Endothelial cell of umbilical vein (primary cell): ENCODE measurements at regions not wholly inside any gene's neighbourhood (a gene's known extent, or its start where the extent isn't known, plus 50 kb on each side); places are given as distances from the start of the nearest gene placed in this dataset.

Experiments used
- BruUV-seq: library from RNA; stranded (reverse); fragments of 400-500 nt; replicated peaks from 2 replicates; lab custom pipeline; 2021; lab: Mats Ljungman, UMichigan
- CTCF ChIA-PET: fragments of 300-600, 350-600 bp; sonication (Branson Sonifier 250); formaldehyde crosslinking; loops from one replicate; lab custom pipeline; 2021; ENCODE audit warnings: antibody characterized with exemption, inconsistent platforms; lab: Charles Lee
- POLR2A ChIA-PET: fragments of 300-600, 350-600 bp; sonication (Branson Sonifier 250); formaldehyde crosslinking; loops from one replicate; lab custom pipeline; 2021; ENCODE audit warnings: antibody characterized with exemption, inconsistent platforms; lab: Charles Lee
- DNase-seq: peaks from one replicate; pipeline ENCODE4 v3.0.0-alpha.2; 2011; ENCODE audit warnings: low read depth, low spot score
- FAIRE-seq: peaks from 2 replicates; lab custom pipeline; 2011; peaks lifted over from hg19 to GRCh38; lab: Jason Lieb, UNC
- H2AFZ ChIP-seq: 2 replicates; pipeline ENCODE4 v1.6.0; 2012; ENCODE audit warnings: low read depth, low read length, control low read depth, inconsistent platforms
- H3K27ac ChIP-seq: 2 replicates; pipeline ENCODE4 v1.5.1; 2011; ENCODE audit warnings: low read depth, mild to moderate bottlenecking, control low read depth, low read length, moderate library complexity; ENCODE audit not compliant: insufficient read depth
- H3K27me3 ChIP-seq, 2 experiments: 2 replicates each; pipeline versions ENCODE4 v1.6.0 to v1.6.1; 2011; ENCODE audit warnings: low read length in 2 of 2, mixed read lengths in 1 of 2; ENCODE audit not compliant: control insufficient read depth in 2 of 2, insufficient read depth in 2 of 2
- H3K36me3 ChIP-seq, 2 experiments: 2 replicates in 1 of 2; 3 replicates in 1 of 2; pipeline ENCODE4 v1.5.1; 2011; ENCODE audit warnings: low read length in 2 of 2, mild to moderate bottlenecking in 1 of 2, moderate library complexity in 1 of 2; ENCODE audit not compliant: control insufficient read depth in 2 of 2, insufficient read depth in 2 of 2; ENCODE audit errors: extremely low read depth in 1 of 2
- H3K4me1 ChIP-seq: 3 replicates; pipeline ENCODE4 v1.5.1; 2011; ENCODE audit warnings: mild to moderate bottlenecking, low read length; ENCODE audit not compliant: control insufficient read depth, insufficient read depth; ENCODE audit errors: extremely low read depth
- H3K4me2 ChIP-seq: 2 replicates; pipeline ENCODE4 v1.6.1; 2011; ENCODE audit warnings: low read length, control low read depth, mixed read lengths; ENCODE audit not compliant: insufficient read depth
- H3K4me3 ChIP-seq, 3 experiments: fragments of 200-600 bp in 1 of 3; sonication (generic), shearing (Covaris generic) in 1 of 3; replicated peaks in 1 of 3; 2 replicates each; pipeline ENCODE4 v1.5.1; 2011 to 2016; ENCODE audit warnings: control low read depth in 3 of 3, low read length in 3 of 3, mild to moderate bottlenecking in 2 of 3, inconsistent platforms in 1 of 3, low read depth in 1 of 3, moderate library complexity in 1 of 3; ENCODE audit not compliant: insufficient read depth in 1 of 3
- H3K79me2 ChIP-seq: 2 replicates; pipeline ENCODE4 v1.6.0; 2012; ENCODE audit warnings: low read length, inconsistent platforms; ENCODE audit not compliant: control insufficient read depth, insufficient read depth
- H3K9ac ChIP-seq: replicated peaks from 2 replicates; pipeline ENCODE3; 2011; ENCODE audit warnings: low read length, control low read depth; ENCODE audit not compliant: insufficient read depth; ENCODE audit errors: extremely low read depth
- H3K9me1 ChIP-seq: replicated peaks from 3 replicates; pipeline ENCODE4 v1.6.0; 2011; ENCODE audit warnings: mild to moderate bottlenecking, low read length; ENCODE audit not compliant: control insufficient read depth, insufficient read depth; ENCODE audit errors: extremely low read depth
- H3K9me3 ChIP-seq: replicated peaks from 2 replicates; pipeline ENCODE4 v1.5.1; 2012; ENCODE audit warnings: low read length, inconsistent platforms; ENCODE audit not compliant: control insufficient read depth, insufficient read depth
- H4K20me1 ChIP-seq: replicated peaks from 2 replicates; pipeline ENCODE3; 2011; ENCODE audit warnings: mild to moderate bottlenecking, low read length; ENCODE audit not compliant: control insufficient read depth, insufficient read depth; ENCODE audit errors: extremely low read depth
- EZH2 ChIP-seq: IDR thresholded peaks from 2 replicates; pipeline ENCODE4 v1.6.1; 2012; ENCODE audit warnings: borderline replicate concordance, low read depth, mild to moderate bottlenecking, moderate library complexity, low read length, inconsistent platforms; ENCODE audit not compliant: severe bottlenecking
- FOS ChIP-seq: IDR thresholded peaks from 2 replicates; pipeline ENCODE4 v1.6.1; 2011; ENCODE audit warnings: mild to moderate bottlenecking, low read length, moderate library complexity, borderline replicate concordance; ENCODE audit not compliant: insufficient read depth
- GATA2 ChIP-seq: IDR thresholded peaks from 2 replicates; pipeline ENCODE4 v1.7.0; 2011; ENCODE audit warnings: low read depth, mild to moderate bottlenecking, moderate library complexity, mixed read lengths, low read length; ENCODE audit not compliant: insufficient read length, insufficient read depth
- JUN ChIP-seq: IDR thresholded peaks from 2 replicates; pipeline ENCODE4 v1.6.1; 2011; ENCODE audit warnings: borderline replicate concordance, low read depth; ENCODE audit not compliant: insufficient read length, insufficient read depth
- MYC ChIP-seq: IDR thresholded peaks from one replicate; pipeline ENCODE4 v1.6.1; 2011; ENCODE audit warnings: mild to moderate bottlenecking, low read depth, low read length
- POLR2A ChIP-seq: IDR thresholded peaks from 2 replicates; pipeline ENCODE4 v1.6.1; 2012; ENCODE audit warnings: low read depth, mild to moderate bottlenecking, control low read depth, low read length
- POLR2AphosphoS5 ChIP-seq: IDR thresholded peaks from 2 replicates; pipeline ENCODE4 v1.6.1; 2012; ENCODE audit warnings: low read depth, mild to moderate bottlenecking, control low read depth, low read length, moderate library complexity; ENCODE audit not compliant: insufficient read depth
- dilution Hi-C: fragments of 300-500 bp; cut with MboI; formaldehyde crosslinking; loops from one replicate; pipeline ENCODE4 v1.15.0; 2019; ENCODE audit warnings: low sequenced_read_pairs; ENCODE audit not compliant: extremely low pct_ligation_motif_present
- intact Hi-C: fragments of 100-400 bp; cut with micrococcal nuclease; formaldehyde crosslinking; loops from one replicate; pipeline ENCODE4 v1.10.0; 2022
- TF ChIP-seq, protein P1 (sequence below): IDR thresholded peaks from 2 replicates; pipeline ENCODE4 v1.6.1; 2011; ENCODE audit not compliant: insufficient read depth, insufficient read length
- TF ChIP-seq, protein P2 (sequence below), 2 donors: IDR thresholded peaks; 1 replicate in 1 of 2; 2 replicates in 1 of 2; pipeline ENCODE4 v1.5.1; 2011; ENCODE audit warnings: low read length in 2 of 2, mild to moderate bottlenecking in 2 of 2, moderate library complexity in 2 of 2, control low read depth in 1 of 2, inconsistent platforms in 1 of 2, low read depth in 1 of 2; ENCODE audit not compliant: insufficient read depth in 1 of 2; ENCODE audit errors: extremely low read depth in 1 of 2

DNA sequence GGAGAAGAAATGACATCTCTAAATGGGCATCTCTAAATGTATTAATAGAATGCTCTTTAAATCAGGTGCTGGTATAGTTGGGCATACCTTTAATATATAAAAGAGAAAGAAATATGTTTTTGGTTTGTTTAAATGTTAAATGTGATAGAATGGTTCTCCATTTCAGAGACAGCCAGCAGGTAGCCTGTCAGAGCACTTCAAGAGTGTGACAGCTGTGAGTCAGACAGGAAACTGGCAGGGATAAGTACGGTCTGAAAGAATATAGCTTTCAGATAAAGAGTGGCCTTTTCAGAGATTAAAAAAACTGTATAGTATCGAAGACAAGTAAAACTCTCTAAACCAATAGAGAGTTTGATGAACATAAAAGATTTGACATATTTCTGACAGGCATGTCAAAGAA, 654.1 kb downstream of the IGSF11 start:
- no peak overlapping the region for H2AFZ ChIP-seq
- no peaks in the 10 kb centered on the region for H3K4me1 ChIP-seq
- FAIRE-seq (no peak), DNase-seq (no peak)
- no peaks in the 10 kb centered on the region for H3K9me1 ChIP-seq
- TF ChIP-seq JUN (no peak), EZH2 (no peak), POLR2AphosphoS5 (no peak), POLR2A (no peak), MYC (no peak), FOS (no peak), GATA2 (no peak)
- TF ChIP-seq, protein P1, sequence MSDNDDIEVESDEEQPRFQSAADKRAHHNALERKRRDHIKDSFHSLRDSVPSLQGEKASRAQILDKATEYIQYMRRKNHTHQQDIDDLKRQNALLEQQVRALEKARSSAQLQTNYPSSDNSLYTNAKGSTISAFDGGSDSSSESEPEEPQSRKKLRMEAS = no peak
- TF ChIP-seq, protein P2, sequence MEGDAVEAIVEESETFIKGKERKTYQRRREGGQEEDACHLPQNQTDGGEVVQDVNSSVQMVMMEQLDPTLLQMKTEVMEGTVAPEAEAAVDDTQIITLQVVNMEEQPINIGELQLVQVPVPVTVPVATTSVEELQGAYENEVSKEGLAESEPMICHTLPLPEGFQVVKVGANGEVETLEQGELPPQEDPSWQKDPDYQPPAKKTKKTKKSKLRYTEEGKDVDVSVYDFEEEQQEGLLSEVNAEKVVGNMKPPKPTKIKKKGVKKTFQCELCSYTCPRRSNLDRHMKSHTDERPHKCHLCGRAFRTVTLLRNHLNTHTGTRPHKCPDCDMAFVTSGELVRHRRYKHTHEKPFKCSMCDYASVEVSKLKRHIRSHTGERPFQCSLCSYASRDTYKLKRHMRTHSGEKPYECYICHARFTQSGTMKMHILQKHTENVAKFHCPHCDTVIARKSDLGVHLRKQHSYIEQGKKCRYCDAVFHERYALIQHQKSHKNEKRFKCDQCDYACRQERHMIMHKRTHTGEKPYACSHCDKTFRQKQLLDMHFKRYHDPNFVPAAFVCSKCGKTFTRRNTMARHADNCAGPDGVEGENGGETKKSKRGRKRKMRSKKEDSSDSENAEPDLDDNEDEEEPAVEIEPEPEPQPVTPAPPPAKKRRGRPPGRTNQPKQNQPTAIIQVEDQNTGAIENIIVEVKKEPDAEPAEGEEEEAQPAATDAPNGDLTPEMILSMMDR (IDR thresholded peaks at IDR 0.05; ENCODE audit: extremely low read depth in 1 of 2, insufficient read depth in 1 of 2, low read depth in 1 of 2, low read length in 2 of 2) = no peak
- intact Hi-C loops (no loop called here), dilution Hi-C loops (no loop called here)
- no peak overlapping the region for H3K9ac ChIP-seq
- no peak overlapping the region for H3K27ac ChIP-seq
- no peaks in the 10 kb centered on the region for H3K27me3 ChIP-seq
- no peaks in the 10 kb centered on the region for H3K79me2 ChIP-seq
- no peak overlapping the region for H3K4me3 ChIP-seq
- H3K36me3 ChIP-seq = no peaks in the 10 kb centered on the region
- H3K4me2 ChIP-seq = no peak overlapping the region
- BruUV-seq = no TSS peak
- no peaks in the 10 kb centered on the region for H3K9me3 ChIP-seq
- POLR2A ChIA-PET = no interaction called here
- CTCF ChIA-PET = no interaction called here
- H4K20me1 ChIP-seq = no peaks in the 10 kb centered on the region
